ENCODE measurements at regions not wholly inside any gene's neighbourhood (a gene's known extent, or its start where the extent isn't known, plus 50 kb on each side); places are given as distances from the start of the nearest gene placed in this dataset.
"Not testable (repeated sequence)": the region's sequence is repeated elsewhere in the genome, so short reads cannot be mapped to it uniquely, and the experiment has no call there.

DNA sequence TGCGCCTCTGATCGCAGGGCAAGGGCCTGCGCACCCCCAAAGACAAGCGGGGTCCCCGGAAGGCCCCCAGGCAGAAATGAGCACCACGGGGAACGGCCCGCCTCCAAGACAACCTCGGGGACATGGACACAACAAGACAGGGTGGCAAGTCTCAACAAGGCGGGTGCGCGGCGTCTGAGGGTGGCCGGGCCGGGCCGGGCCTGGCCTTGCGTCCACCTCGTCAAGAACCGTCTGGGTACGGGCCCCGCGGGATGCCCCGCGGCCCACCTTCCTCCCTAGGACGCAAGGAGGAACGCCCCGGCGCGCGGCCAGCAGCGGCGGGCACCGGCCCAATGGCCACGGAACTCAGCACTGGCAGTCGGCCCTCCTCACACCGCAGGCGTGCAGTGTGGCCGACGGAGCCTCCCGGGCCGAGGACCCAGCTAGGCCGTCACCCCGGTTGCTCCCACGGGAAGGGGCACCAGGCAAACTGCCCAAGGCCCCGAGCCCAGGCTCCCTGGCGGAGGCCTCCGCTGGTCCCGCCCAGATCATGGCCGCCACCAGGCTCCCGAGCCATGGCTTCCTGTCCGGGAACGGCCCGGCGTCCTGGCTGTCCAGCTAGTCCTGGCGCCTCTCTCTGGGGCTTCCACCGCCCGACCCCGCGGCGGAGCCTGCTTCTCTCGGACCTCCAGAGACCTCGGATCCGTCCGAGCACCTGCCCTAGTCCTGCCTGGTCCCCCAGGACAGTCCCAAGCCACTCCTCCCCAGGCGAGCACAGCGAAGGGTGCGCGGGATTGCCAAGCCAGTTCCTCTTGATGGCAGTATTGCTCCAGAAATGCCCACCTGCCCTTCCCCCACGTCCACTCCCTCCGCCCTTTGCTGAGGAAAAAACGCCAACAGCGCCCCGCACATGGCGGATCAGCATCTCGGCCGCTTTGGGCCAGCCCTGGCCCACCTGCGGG is 167.1 kb downstream of the PLS3 start:
- ATAC-seq; H3K4me1 Mint-ChIP-seq (ENCODE audit: low read depth); CTCF ChIA-PET; H3K9me3 Mint-ChIP-seq; intact Hi-C loops (cut with micrococcal nuclease); DNase-seq; H3K27me3 Mint-ChIP-seq; POLR2A ChIA-PET; H3K27ac Mint-ChIP-seq; H3K4me3 Mint-ChIP-seq; H3K36me3 Mint-ChIP-seq (ENCODE audit: low read depth): not testable (repeated sequence)

DNA sequence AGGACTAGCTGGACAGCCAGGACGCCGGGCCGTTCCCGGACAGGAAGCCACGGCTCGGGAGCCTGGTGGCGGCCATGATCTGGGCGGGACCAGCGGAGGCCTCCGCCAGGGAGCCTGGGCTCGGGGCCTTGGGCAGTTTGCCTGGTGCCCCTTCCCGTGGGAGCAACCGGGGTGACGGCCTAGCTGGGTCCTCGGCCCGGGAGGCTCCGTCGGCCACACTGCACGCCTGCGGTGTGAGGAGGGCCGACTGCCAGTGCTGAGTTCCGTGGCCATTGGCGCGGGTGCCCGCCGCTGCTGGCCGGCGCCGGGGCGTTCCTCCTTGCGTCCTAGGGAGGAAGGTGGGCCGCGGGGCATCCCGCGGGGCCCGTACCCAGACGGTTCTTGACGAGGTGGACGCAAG is 171.6 kb downstream of the PLS3 start:
- ATAC-seq; H3K4me1 Mint-ChIP-seq (ENCODE audit: low read depth); H3K27ac Mint-ChIP-seq; H3K27me3 Mint-ChIP-seq; H3K9me3 Mint-ChIP-seq; POLR2A ChIA-PET; CTCF ChIA-PET; H3K36me3 Mint-ChIP-seq (ENCODE audit: low read depth); DNase-seq; intact Hi-C loops (cut with micrococcal nuclease); H3K4me3 Mint-ChIP-seq: not testable (repeated sequence)

- H3K27me3 Mint-ChIP-seq; CTCF ChIA-PET; H3K4me1 Mint-ChIP-seq (ENCODE audit: low read depth); POLR2A ChIA-PET; DNase-seq; intact Hi-C loops (cut with micrococcal nuclease); H3K27ac Mint-ChIP-seq; ATAC-seq; H3K4me3 Mint-ChIP-seq; H3K9me3 Mint-ChIP-seq; H3K36me3 Mint-ChIP-seq (ENCODE audit: low read depth): not testable (repeated sequence)
Measured at GRCh38 chrX:115735269-115735668, 174.3 kb downstream of the PLS3 start.
